NCI-H526 (cell line): ENCODE measurements at regions not wholly inside any gene's neighbourhood (a gene's known extent, or its start where the extent isn't known, plus 50 kb on each side); places are given as distances from the start of the nearest gene placed in this dataset.
A peak's percentile ranks its signal among the peaks of the same experiment; 100 is the strongest.
"Not testable (repeated sequence)": the region's sequence is repeated elsewhere in the genome, so short reads cannot be mapped to it uniquely, and the experiment has no call there.

Source experiments
- DNase-seq, 2 experiments: peaks; one replicate each; lab custom pipeline; 2025; lab: John Stamatoyannopoulos, UW

- DNase-seq, result no peak
Measured at GRCh38 chr3:35263477-35263876, 375.8 kb upstream of the ARPP21 start.

- DNase-seq, result not testable (repeated sequence)
Measured at GRCh38 chr3:35266065-35266464, 373.3 kb upstream of the ARPP21 start.

GRCh38 chr3:35275768-35276167, 363.6 kb upstream of the ARPP21 start:
- no peak for DNase-seq

- DNase-seq, result no peak
Measured at GRCh38 chr3:35276568-35276967, 362.8 kb upstream of the ARPP21 start.

GRCh38 chr3:35291471-35292236, 347.7 kb upstream of the ARPP21 start:
- peak in 1 of 2 experiments; percentile 11 for DNase-seq

GRCh38 chr3:35292568-35292967, 346.8 kb upstream of the ARPP21 start:
- no peak for DNase-seq

- no peak for DNase-seq
Measured at GRCh38 chr3:35295906-35296305, 343.4 kb upstream of the ARPP21 start.

- no peak for DNase-seq
Measured at GRCh38 chr3:35296533-35296932, 342.8 kb upstream of the ARPP21 start.

- not testable (repeated sequence) for DNase-seq
Measured at GRCh38 chr3:35296944-35297343, 342.4 kb upstream of the ARPP21 start.

GRCh38 chr3:35305406-35305805, 333.9 kb upstream of the ARPP21 start:
- DNase-seq, result no peak

GRCh38 chr3:35307296-35307695, 332.0 kb upstream of the ARPP21 start:
- no peak for DNase-seq

- DNase-seq, result not testable (repeated sequence)
Measured at GRCh38 chr3:35316841-35317240, 322.5 kb upstream of the ARPP21 start.

GRCh38 chr3:35320646-35321407, 318.5 kb upstream of the ARPP21 start:
- DNase-seq, result no peak

GRCh38 chr3:35322070-35322469, 317.3 kb upstream of the ARPP21 start:
- DNase-seq, result no peak

- no peak for DNase-seq
Measured at GRCh38 chr3:35335703-35336102, 303.6 kb upstream of the ARPP21 start.

GRCh38 chr3:35336601-35337000, 302.7 kb upstream of the ARPP21 start:
- DNase-seq, result no peak

- DNase-seq, result no peak
Measured at GRCh38 chr3:35338186-35338585, 301.1 kb upstream of the ARPP21 start.

GRCh38 chr3:35380196-35380595, 259.1 kb upstream of the ARPP21 start:
- no peak for DNase-seq

GRCh38 chr3:35383216-35383615, 256.1 kb upstream of the ARPP21 start:
- DNase-seq, result no peak

GRCh38 chr3:35383719-35384555, 255.4 kb upstream of the ARPP21 start:
- DNase-seq, result no peak

GRCh38 chr3:35385271-35385670, 254.1 kb upstream of the ARPP21 start:
- no peak for DNase-seq

- DNase-seq, result no peak
Measured at GRCh38 chr3:35389907-35390306, 249.4 kb upstream of the ARPP21 start.
